Ishikawa (cell line): ENCODE measurements at regions not wholly inside any gene's neighbourhood (a gene's known extent, or its start where the extent isn't known, plus 50 kb on each side); places are given as distances from the start of the nearest gene placed in this dataset.

Experiments used
- CEBPB ChIP-seq: IDR thresholded peaks from 2 replicates; pipeline ENCODE4 v1.6.1; 2012
- CREB1 ChIP-seq: IDR thresholded peaks from 2 replicates; pipeline ENCODE4 v1.6.1; 2012; ENCODE audit warnings: low read depth
- EGR1 ChIP-seq: IDR thresholded peaks from 2 replicates; pipeline ENCODE4 v1.6.1; 2012
- EP300 ChIP-seq: IDR thresholded peaks from 2 replicates; pipeline ENCODE4 v1.6.1; 2012; ENCODE audit warnings: borderline replicate concordance
- FOXM1 ChIP-seq: IDR thresholded peaks from 2 replicates; pipeline ENCODE4 v1.6.1; 2012; ENCODE audit warnings: low read depth, borderline replicate concordance
- NFIC ChIP-seq: IDR thresholded peaks from 2 replicates; pipeline ENCODE4 v1.6.1; 2012
- RAD21 ChIP-seq: IDR thresholded peaks from 2 replicates; pipeline ENCODE4 v1.6.1; 2012; ENCODE audit warnings: low read depth
- REST ChIP-seq: IDR thresholded peaks from 2 replicates; pipeline ENCODE4 v1.6.1; 2012; ENCODE audit warnings: low read depth, mild to moderate bottlenecking
- TAF1 ChIP-seq: IDR thresholded peaks from 2 replicates; pipeline ENCODE4 v1.6.1; 2012; ENCODE audit warnings: low read depth, mild to moderate bottlenecking
- TCF12 ChIP-seq: IDR thresholded peaks from 2 replicates; pipeline ENCODE4 v1.6.1; 2012; ENCODE audit warnings: low read depth
- TEAD4 ChIP-seq: IDR thresholded peaks from 2 replicates; pipeline ENCODE4 v1.6.1; 2012
- USF1 ChIP-seq: IDR thresholded peaks from 2 replicates; pipeline ENCODE4 v1.6.1; 2012
- YY1 ChIP-seq: IDR thresholded peaks from 2 replicates; pipeline ENCODE4 v1.6.1; 2012; ENCODE audit warnings: low read depth
- ZBTB7A ChIP-seq: IDR thresholded peaks from 2 replicates; pipeline ENCODE4 v1.6.1; 2012; ENCODE audit warnings: low read depth
- TF ChIP-seq, protein P1 (sequence below): IDR thresholded peaks from 2 replicates; pipeline ENCODE4 v1.6.1; 2012

DNA sequence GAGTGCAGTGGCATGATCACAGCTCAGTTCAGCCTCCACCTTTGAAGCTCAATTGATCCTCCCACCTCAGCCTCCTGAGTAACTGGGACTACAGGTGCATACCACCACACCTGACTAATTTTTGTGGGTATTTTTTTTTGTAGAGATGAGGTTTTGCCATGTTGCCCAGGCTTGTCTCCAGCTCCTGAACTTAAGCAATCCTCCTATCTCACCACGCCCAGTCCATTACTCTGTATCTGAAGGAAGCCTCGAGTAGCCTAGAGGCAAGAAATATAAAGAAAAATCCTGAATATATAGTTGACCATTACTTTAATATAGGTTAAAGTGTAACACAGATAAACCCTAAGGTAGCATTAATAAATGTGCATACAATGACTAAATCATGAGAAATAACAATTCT lies 686.8 kb upstream of the PIK3C3 start:
- TF ChIP-seq, protein P1, sequence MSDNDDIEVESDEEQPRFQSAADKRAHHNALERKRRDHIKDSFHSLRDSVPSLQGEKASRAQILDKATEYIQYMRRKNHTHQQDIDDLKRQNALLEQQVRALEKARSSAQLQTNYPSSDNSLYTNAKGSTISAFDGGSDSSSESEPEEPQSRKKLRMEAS: no peak
- no peak for TF ChIP-seq TEAD4
- no peak for TF ChIP-seq ZBTB7A
- no peak for TF ChIP-seq FOXM1
- TF ChIP-seq TCF12: no peak
- TF ChIP-seq EGR1: no peak
- no peak for TF ChIP-seq RAD21
- no peak for TF ChIP-seq YY1
- TF ChIP-seq TAF1: no peak
- no peak for TF ChIP-seq EP300
- TF ChIP-seq REST: no peak
- TF ChIP-seq CREB1: no peak
- TF ChIP-seq CEBPB: no peak
- TF ChIP-seq NFIC: no peak
- TF ChIP-seq USF1: no peak

GRCh38 chr18:41266616-41267015 lies 688.4 kb upstream of the PIK3C3 start:
- TF ChIP-seq RAD21: no peak
- no peak for TF ChIP-seq TEAD4
- no peak for TF ChIP-seq YY1
- no peak for TF ChIP-seq USF1
- TF ChIP-seq EGR1: no peak
- TF ChIP-seq, protein P1: no peak
- TF ChIP-seq EP300: no peak
- no peak for TF ChIP-seq CREB1
- no peak for TF ChIP-seq TAF1
- no peak for TF ChIP-seq NFIC
- TF ChIP-seq FOXM1: no peak
- no peak for TF ChIP-seq CEBPB
- TF ChIP-seq REST: no peak
- no peak for TF ChIP-seq ZBTB7A
- no peak for TF ChIP-seq TCF12

- no peak for TF ChIP-seq TCF12
- no peak for TF ChIP-seq YY1
- no peak for TF ChIP-seq EP300
- no peak for TF ChIP-seq CREB1
- no peak for TF ChIP-seq CEBPB
These were observed 688.8 kb upstream of the PIK3C3 start for GRCh38 chr18:41266204-41266603.

- TF ChIP-seq NFIC (no peak), USF1 (no peak), FOXM1 (no peak), EP300 (no peak), CREB1 (no peak), ZBTB7A (no peak), TAF1 (no peak), EGR1 (no peak), YY1 (no peak), REST (no peak)
These were observed 690.0 kb upstream of the PIK3C3 start for GRCh38 chr18:41265047-41265446.
